Tibial nerve (tissue), 4 donors: ENCODE measurements at regions not wholly inside any gene's neighbourhood (a gene's known extent, or its start where the extent isn't known, plus 50 kb on each side); places are given as distances from the start of the nearest gene placed in this dataset.

ENCODE experiments used
- DNase-seq, 2 donors: peaks; one replicate each; pipeline ENCODE4 v3.0.0-alpha.2; 2019; ENCODE audit warnings: low spot score in 2 of 2
- H3K27ac ChIP-seq, 4 donors: fragments of 200-600 bp; sonication (generic) in 3 of 4; one replicate each; pipeline ENCODE4 v1.5.1; 2017 to 2019; ENCODE audit warnings: mild to moderate bottlenecking in 1 of 4
- H3K27me3 ChIP-seq, 2 donors: fragments of 200-600 bp; sonication (generic) in 1 of 2; one replicate each; pipeline versions ENCODE4 v1.5.1 to v1.6.0; 2017 to 2019
- H3K36me3 ChIP-seq, 3 donors: fragments of 200-600 bp; sonication (generic); one replicate each; pipeline ENCODE4 v1.5.1; 2018 to 2019
- H3K4me1 ChIP-seq, 4 donors: fragments of 200-600 bp; sonication (generic) in 3 of 4; one replicate each; pipeline ENCODE4 v1.5.1; 2017 to 2019
- H3K4me3 ChIP-seq, 4 donors: fragments of 200-600 bp; sonication (generic) in 3 of 4; one replicate each; pipeline ENCODE4 v1.5.1; 2017 to 2019; ENCODE audit warnings: mild to moderate bottlenecking in 1 of 4, moderate library complexity in 1 of 4
- H3K9me3 ChIP-seq, 4 donors: fragments of 200-600 bp; sonication (generic) in 3 of 4; one replicate each; pipeline ENCODE4 v1.5.1; 2017 to 2019
- CTCF ChIP-seq, 5 experiments: fragments of 200-600 bp in 3 of 5; fragments of 450-650 bp in 2 of 5; sonication (generic) in 3 of 5; IDR thresholded peaks; one replicate each; pipeline ENCODE4 v1.5.1; 2016 to 2019; ENCODE audit warnings: antibody characterized with exemption in 5 of 5, mild to moderate bottlenecking in 3 of 5, moderate library complexity in 2 of 5
- EP300 ChIP-seq, 2 donors: sonication (generic); formaldehyde crosslinking; IDR thresholded peaks; one replicate each; pipeline ENCODE4 v1.6.1; 2017; ENCODE audit warnings: antibody characterized with exemption in 2 of 2, mild to moderate bottlenecking in 1 of 2
- POLR2A ChIP-seq, 2 donors: fragments of 450-650 bp; IDR thresholded peaks; one replicate each; pipeline ENCODE4 v1.6.1; 2017; ENCODE audit warnings: antibody characterized with exemption in 2 of 2, mild to moderate bottlenecking in 2 of 2, moderate library complexity in 2 of 2
- WGBS, 2 donors: methylation state at CpG; one replicate each; pipeline ENCODE4 v1.1.5; 2018; 5-methylcytosine and 5-hydroxymethylcytosine counted together

- Histone ChIP-seq H3K4me1 (no peaks in the 10 kb centered on the region), H3K27me3 (no peaks in the 10 kb centered on the region), H3K4me3 (no peak overlapping the region), H3K36me3 (no peaks in the 10 kb centered on the region), H3K9me3 (no peaks in the 10 kb centered on the region), H3K27ac (no peak overlapping the region)
- DNase-seq = no peak
- 79 to 98% methylated on average over 2 of the region's 2 CpGs for WGBS, 2 donors
- TF ChIP-seq POLR2A (IDR thresholded peaks at IDR 0.05) = no peak
- no peak for TF ChIP-seq CTCF (IDR thresholded peaks at IDR 0.05)
- no peak for TF ChIP-seq EP300 (IDR thresholded peaks at IDR 0.05)
Observed at GRCh38 chr1:73176902-73177301, 894.6 kb upstream of the NEGR1 start.

- H3K27ac ChIP-seq = no peak overlapping the region
- H3K36me3 ChIP-seq = no peaks in the 10 kb centered on the region
- H3K27me3 ChIP-seq = no peaks in the 10 kb centered on the region
- no peak for DNase-seq
- WGBS, 2 donors = 59 to 75% methylated on average over 2 of the region's 2 CpGs
- no peaks in the 10 kb centered on the region for H3K9me3 ChIP-seq
- TF ChIP-seq CTCF (IDR thresholded peaks at IDR 0.05) (no peak), EP300 (IDR thresholded peaks at IDR 0.05) (no peak), POLR2A (IDR thresholded peaks at IDR 0.05) (no peak)
- H3K4me1 ChIP-seq = no peaks in the 10 kb centered on the region
- H3K4me3 ChIP-seq = no peak overlapping the region
Observed at GRCh38 chr1:73167009-73167657, 884.8 kb upstream of the NEGR1 start.

- H3K9me3 ChIP-seq = no peaks in the 10 kb centered on the region
- no peaks in the 10 kb centered on the region for H3K36me3 ChIP-seq
- 42 to 44% methylated on average over 5 of the region's 5 CpGs for WGBS, 2 donors
- DNase-seq = no peak
- no peak overlapping the region for H3K4me3 ChIP-seq
- no peak overlapping the region for H3K27ac ChIP-seq
- H3K4me1 ChIP-seq = no peaks in the 10 kb centered on the region
- no peaks in the 10 kb centered on the region for H3K27me3 ChIP-seq
- TF ChIP-seq EP300 (IDR thresholded peaks at IDR 0.05) (no peak), CTCF (IDR thresholded peaks at IDR 0.05) (no peak), POLR2A (IDR thresholded peaks at IDR 0.05) (no peak)
Observed at GRCh38 chr1:73162564-73162963, 880.2 kb upstream of the NEGR1 start.

GRCh38 chr1:73161418-73161817 is 879.1 kb upstream of the NEGR1 start:
- no peaks in the 10 kb centered on the region for H3K36me3 ChIP-seq
- 39 to 74% methylated on average over 1 of the region's 1 CpG for WGBS, 2 donors

GRCh38 chr1:73160759-73161158 is 878.4 kb upstream of the NEGR1 start:
- H3K27ac ChIP-seq = no peak overlapping the region
- H3K4me1 ChIP-seq = no peaks in the 10 kb centered on the region
- no peak overlapping the region for H3K4me3 ChIP-seq
- no peaks in the 10 kb centered on the region for H3K27me3 ChIP-seq
- 36 to 45% methylated on average over 1 of the region's 1 CpG for WGBS, 2 donors
- no peak for TF ChIP-seq EP300 (IDR thresholded peaks at IDR 0.05)
- no peak for TF ChIP-seq CTCF (IDR thresholded peaks at IDR 0.05)
- no peak for TF ChIP-seq POLR2A (IDR thresholded peaks at IDR 0.05)
- H3K36me3 ChIP-seq = no peaks in the 10 kb centered on the region
- no peak for DNase-seq
- no peaks in the 10 kb centered on the region for H3K9me3 ChIP-seq

More at GRCh38 chr1:73161418-73161817, 879.1 kb upstream of the NEGR1 start:
- TF ChIP-seq EP300 (IDR thresholded peaks at IDR 0.05) = no peak
- TF ChIP-seq CTCF (IDR thresholded peaks at IDR 0.05) = no peak
- no peak for TF ChIP-seq POLR2A (IDR thresholded peaks at IDR 0.05)
- no peak for DNase-seq
- H3K4me1 ChIP-seq = no peaks in the 10 kb centered on the region
- H3K4me3 ChIP-seq = no peak overlapping the region
- no peaks in the 10 kb centered on the region for H3K9me3 ChIP-seq
- H3K27me3 ChIP-seq = no peaks in the 10 kb centered on the region
- H3K27ac ChIP-seq = no peak overlapping the region
